K562 (cell line): ENCODE measurements at regions not wholly inside any gene's neighbourhood (a gene's known extent, or its start where the extent isn't known, plus 50 kb on each side); places are given as distances from the start of the nearest gene placed in this dataset.

Experiments used
- ARID2 ChIP-seq: fragments of 450-650 bp; IDR thresholded peaks from 2 replicates; pipeline ENCODE4 v1.6.1; 2017; ENCODE audit warnings: antibody characterized with exemption, mild to moderate bottlenecking
- ELF2 ChIP-seq: fragments of 250-450 bp; sonication (Bioruptor Pico); IDR thresholded peaks from 2 replicates; pipeline ENCODE4 v1.5.0; 2021; ENCODE audit warnings: mild to moderate bottlenecking
- ELF4 ChIP-seq: fragments of 450-650 bp; formaldehyde crosslinking; IDR thresholded peaks from 2 replicates; pipeline ENCODE4 v1.4.0; 2022; ENCODE audit warnings: missing genetic modification characterization
- GTF2A2 ChIP-seq: IDR thresholded peaks from 2 replicates; pipeline ENCODE4 v1.6.1; 2016; ENCODE audit warnings: mild to moderate bottlenecking, missing genetic modification characterization, missing compliant biosample characterization
- HDAC8 ChIP-seq: fragments of 450-650 bp; IDR thresholded peaks from 2 replicates; pipeline ENCODE4 v1.6.1; 2016; ENCODE audit warnings: mild to moderate bottlenecking, missing genetic modification characterization, moderate library complexity, missing compliant biosample characterization
- LEF1 ChIP-seq: fragments of 450-650 bp; IDR thresholded peaks from 2 replicates; pipeline ENCODE4 v1.6.1; 2016; ENCODE audit warnings: mild to moderate bottlenecking
- MAZ ChIP-seq, 2 experiments: fragments of 450-650 bp in 1 of 2; sonication (generic) in 1 of 2; formaldehyde crosslinking; IDR thresholded peaks in 1 of 2; conservative IDR thresholded peaks in 1 of 2; 2 replicates each; pipeline versions ENCODE4 v1.4.0 to v1.5.0; 2020; ENCODE audit warnings: mild to moderate bottlenecking in 1 of 2, missing genetic modification reagents in 1 of 2
- MED1 ChIP-seq: sonication (generic); formaldehyde crosslinking; IDR thresholded peaks from 2 replicates; pipeline ENCODE4 v1.8.1; 2023; ENCODE audit warnings: missing genetic modification reagents, borderline replicate concordance
- NRF1 ChIP-seq, 2 experiments: fragments of 450-650 bp; IDR thresholded peaks in 1 of 2; conservative IDR thresholded peaks in 1 of 2; 2 replicates each; pipeline ENCODE4 v1.6.1; 2014; ENCODE audit warnings: mild to moderate bottlenecking in 2 of 2
- PHF20 ChIP-seq: fragments of 450-650 bp; IDR thresholded peaks from 2 replicates; pipeline ENCODE4 v1.6.1; 2018; ENCODE audit not compliant: partially characterized antibody
- POLR2A ChIP-seq: fragments of 450-650 bp; conservative IDR thresholded peaks from 2 replicates; pipeline ENCODE4 v1.6.1; 2016
- POLR2H ChIP-seq: IDR thresholded peaks from 2 replicates; pipeline ENCODE4 v1.6.1; 2016; ENCODE audit warnings: missing genetic modification characterization, low read depth, mild to moderate bottlenecking, control low read depth, missing compliant biosample characterization, moderate library complexity
- RB1 ChIP-seq: fragments of 450-650 bp; IDR thresholded peaks from 2 replicates; pipeline ENCODE4 v1.6.1; 2017; ENCODE audit warnings: low read depth, mild to moderate bottlenecking
- RHOXF2B ChIP-seq: fragments of 250-450 bp; sonication (Bioruptor Pico); conservative IDR thresholded peaks from 2 replicates; pipeline ENCODE4 v1.5.1; 2021
- TAF7 ChIP-seq: fragments of 450-650 bp; IDR thresholded peaks from 2 replicates; pipeline ENCODE4 v1.6.1; 2016; ENCODE audit warnings: missing genetic modification characterization, missing compliant biosample characterization
- ZBTB5 ChIP-seq: fragments of 450-650 bp; IDR thresholded peaks from 2 replicates; pipeline ENCODE4 v1.6.1; 2017; ENCODE audit warnings: antibody characterized with exemption
- ZNF12 ChIP-seq: sonication (generic); formaldehyde crosslinking; IDR thresholded peaks from 2 replicates; pipeline ENCODE4 v1.4.0; 2020; ENCODE audit warnings: mild to moderate bottlenecking, missing genetic modification reagents
- ZNF318 ChIP-seq, 2 experiments: fragments of 450-650 bp; IDR thresholded peaks; 2 replicates each; pipeline ENCODE4 v1.6.1; 2016; ENCODE audit warnings: mild to moderate bottlenecking in 2 of 2, borderline replicate concordance in 1 of 2, low read depth in 1 of 2, moderate library complexity in 1 of 2
- ZNF707 ChIP-seq: fragments of 250-450 bp; sonication (Bioruptor Pico); conservative IDR thresholded peaks from 2 replicates; pipeline ENCODE4 v1.8.0; 2022; ENCODE audit warnings: inconsistent platforms, mild to moderate bottlenecking, moderate library complexity

GRCh38 chr6:40164345-40164755, 230.1 kb upstream of the MOCS1 start (continued):
- TF ChIP-seq RB1 (no peak), ZNF12 (CRISPR knock-in tag) (no peak), ZNF707 (CRISPR knock-in tag) (no peak), ELF2 (peak; percentile 80; the same call in 1 of the 2 replicates), ZBTB5 (no peak), TAF7 (peak; percentile 95), ELF4 (CRISPR knock-in tag) (peak; percentile 96), ARID2 (no peak), POLR2A (peak; percentile 95), GTF2A2 (tag) (0 out of 2 replicates have a peak, but pooled peaks have one; percentile 40), RHOXF2B (CRISPR knock-in tag) (0 out of 2 replicates have a peak, but pooled peaks have one; percentile 55), MAZ (CRISPR knock-in tag; conservative IDR thresholded peaks at IDR 0.05 in 1 of 2, IDR thresholded peaks at IDR 0.05 in 1 of 2) (no peak), NRF1 (conservative IDR thresholded peaks at IDR 0.05 in 1 of 2, IDR thresholded peaks at IDR 0.05 in 1 of 2) (peak in 1 of 2 experiments; percentile 45; a peak in 1 of 4 replicates), ZNF318 (IDR thresholded peaks at IDR 0.05; ENCODE audit: borderline replicate concordance in 1 of 2, low read depth in 1 of 2) (no peak), MED1 (CRISPR knock-in tag) (no peak), PHF20 (no peak), LEF1 (no peak), POLR2H (tag) (peak; percentile 97), HDAC8 (no peak)
